Heart left ventricle (tissue), 16 donors: ENCODE measurements at regions not wholly inside any gene's neighbourhood (a gene's known extent, or its start where the extent isn't known, plus 50 kb on each side); places are given as distances from the start of the nearest gene placed in this dataset.

Experiments used
- ATAC-seq, 4 donors: fragments of 200-7000 bp; cut with Tn5 transposase; one replicate each; pipeline ENCODE4 v1.9.1; 2020 to 2022; ENCODE audit warnings: moderate library complexity in 4 of 4, mild to moderate bottlenecking in 3 of 4, moderate number of reproducible peaks in 1 of 4
- DNase-seq, 5 donors: peaks; one replicate each; pipeline ENCODE4 v3.0.0-alpha.2; 2020
- H3K27ac ChIP-seq, 12 donors: fragments of 200-600 bp; sonication (generic) in 4 of 12; one replicate each; pipeline versions ENCODE4 v1.5.0 to v1.8.0; 2016 to 2022; ENCODE audit warnings: mild to moderate bottlenecking in 2 of 12
- H3K27me3 ChIP-seq, 9 donors: fragments of 200-600 bp; sonication (generic) in 2 of 9; one replicate each; pipeline versions ENCODE4 v1.5.1 to v1.8.0; 2016 to 2022; ENCODE audit warnings: mild to moderate bottlenecking in 3 of 9
- H3K36me3 ChIP-seq, 9 donors: fragments of 200-600 bp; sonication (generic) in 2 of 9; one replicate each; pipeline versions ENCODE4 v1.5.0 to v1.8.0; 2018 to 2022; ENCODE audit warnings: mild to moderate bottlenecking in 2 of 9
- H3K4me1 ChIP-seq, 12 donors: fragments of 200-600 bp; sonication (generic) in 4 of 12; one replicate each; pipeline versions ENCODE4 v1.5.0 to v1.8.0; 2016 to 2022; ENCODE audit warnings: mild to moderate bottlenecking in 3 of 12
- H3K4me3 ChIP-seq, 12 donors: fragments of 200-600 bp; sonication (generic) in 4 of 12; one replicate each; pipeline versions ENCODE4 v1.5.0 to v1.8.0; 2017 to 2022; ENCODE audit warnings: mild to moderate bottlenecking in 9 of 12, moderate library complexity in 4 of 12
- H3K9me3 ChIP-seq, 12 donors: fragments of 200-600 bp; sonication (generic) in 4 of 12; one replicate each; pipeline versions ENCODE4 v1.5.0 to v1.8.0; 2016 to 2022; ENCODE audit warnings: mild to moderate bottlenecking in 1 of 12
- POLR2A ChIP-seq, 2 donors: fragments of 450-650 bp; IDR thresholded peaks; one replicate each; pipeline ENCODE4 v1.6.1; 2017; ENCODE audit warnings: antibody characterized with exemption in 2 of 2, mild to moderate bottlenecking in 2 of 2, moderate library complexity in 2 of 2
- WGBS, 4 donors: extraction: QIAGEN DNeasy Blood & Tissue Kit in 2 of 4; methylation state at CpG; one replicate each; pipeline versions ENCODE4 v1.1.5 to v1.1.7; 2013 to 2018; 5-methylcytosine and 5-hydroxymethylcytosine counted together
- intact Hi-C, 10 donors: fragments of 100-400 bp; cut with DNase I; formaldehyde crosslinking; loops; one replicate each; pipeline versions ENCODE4 v1.11.1 to v1.14.2; 2022
- TF ChIP-seq, protein P1 (sequence below), 12 donors: fragments of 200-600 bp; sonication (generic) in 4 of 12; IDR thresholded peaks; one replicate each; pipeline versions ENCODE4 v1.5.0 to v1.8.0; 2018 to 2022; ENCODE audit warnings: antibody characterized with exemption in 12 of 12, mild to moderate bottlenecking in 5 of 12
- donor health status: ischemic (EF 13 %, LVEDD 7.1; RV severe dilation, severe dysfunction).
- donor health status: healthy with polysubstance abuse.
- donor health status: DM: no; HTN: yes; CAD: no.
- donor health status: DM: no; HTN: no; CAD: no.
- donor health status: ischemic (EF 25% LVEDD 6.9; RV normal size, moderate dysfunction).
- donor health status: ischemic (EF 25% LVEDD 5.7; RV mildly dilated, moderate dysfunction).
- donor health status: healthy.
- donor health status: DM: yes; HTN: yes; CAD: no.
- donor health status: ischemic (EF 35%, LVEDD 5.7; RV mildly dilated, moderate dysfunction).
- donor health status: nonischemic (EF 11% LVEDD 7.7; RV severe dilation, severe dysfunction).
- donor health status: DM: yes; HTN: yes; CAD: no.
- donor health status: PGD.
- donor health status: ischemic (EF 29% LVEDD 5.4; RV normal size, mild dysfunction).
- donor health status: nonischemic (EF 23%, LVEDD 6.1; RV moderate dilation, normal function).

- H3K27me3 ChIP-seq = no peaks in the 10 kb centered on the region
- H3K4me1 ChIP-seq = no peaks in the 10 kb centered on the region
- peaks cover 0 to 3% (median 0%) of the 10 kb centered on the region in 12 donors for H3K9me3 ChIP-seq
- no peaks in the 10 kb centered on the region for H3K36me3 ChIP-seq
- intact Hi-C loops = no loop called here
- DNase-seq = no peak
- TF ChIP-seq, protein P1, sequence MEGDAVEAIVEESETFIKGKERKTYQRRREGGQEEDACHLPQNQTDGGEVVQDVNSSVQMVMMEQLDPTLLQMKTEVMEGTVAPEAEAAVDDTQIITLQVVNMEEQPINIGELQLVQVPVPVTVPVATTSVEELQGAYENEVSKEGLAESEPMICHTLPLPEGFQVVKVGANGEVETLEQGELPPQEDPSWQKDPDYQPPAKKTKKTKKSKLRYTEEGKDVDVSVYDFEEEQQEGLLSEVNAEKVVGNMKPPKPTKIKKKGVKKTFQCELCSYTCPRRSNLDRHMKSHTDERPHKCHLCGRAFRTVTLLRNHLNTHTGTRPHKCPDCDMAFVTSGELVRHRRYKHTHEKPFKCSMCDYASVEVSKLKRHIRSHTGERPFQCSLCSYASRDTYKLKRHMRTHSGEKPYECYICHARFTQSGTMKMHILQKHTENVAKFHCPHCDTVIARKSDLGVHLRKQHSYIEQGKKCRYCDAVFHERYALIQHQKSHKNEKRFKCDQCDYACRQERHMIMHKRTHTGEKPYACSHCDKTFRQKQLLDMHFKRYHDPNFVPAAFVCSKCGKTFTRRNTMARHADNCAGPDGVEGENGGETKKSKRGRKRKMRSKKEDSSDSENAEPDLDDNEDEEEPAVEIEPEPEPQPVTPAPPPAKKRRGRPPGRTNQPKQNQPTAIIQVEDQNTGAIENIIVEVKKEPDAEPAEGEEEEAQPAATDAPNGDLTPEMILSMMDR (IDR thresholded peaks at IDR 0.05) = no peak
- TF ChIP-seq POLR2A (IDR thresholded peaks at IDR 0.05) = no peak
- 81 to 90% (median 85%) methylated on average over 3 of the region's 3 CpGs for WGBS, 4 donors
- no peak for ATAC-seq
- H3K27ac ChIP-seq = no peak overlapping the region
- no peak overlapping the region for H3K4me3 ChIP-seq
Measured at GRCh38 chr5:59956130-59956783, 62.7 kb upstream of the PDE4D start.

GRCh38 chr5:59955241-59955640, 61.7 kb upstream of the PDE4D start:
- no peaks in the 10 kb centered on the region for H3K27me3 ChIP-seq
- H3K4me3 ChIP-seq = no peak overlapping the region
- ATAC-seq (no peak), DNase-seq (no peak)
- intact Hi-C loops = no loop called here
- TF ChIP-seq, protein P1 (IDR thresholded peaks at IDR 0.05) = no peak
- no peak for TF ChIP-seq POLR2A (IDR thresholded peaks at IDR 0.05)
- no peak overlapping the region for H3K27ac ChIP-seq
- H3K4me1 ChIP-seq = no peaks in the 10 kb centered on the region
- peaks cover 0 to 3% (median 0%) of the 10 kb centered on the region in 12 donors for H3K9me3 ChIP-seq
- WGBS, 4 donors = 71 to 85% (median 81%) methylated on average over 2 of the region's 2 CpGs
- no peaks in the 10 kb centered on the region for H3K36me3 ChIP-seq

DNA sequence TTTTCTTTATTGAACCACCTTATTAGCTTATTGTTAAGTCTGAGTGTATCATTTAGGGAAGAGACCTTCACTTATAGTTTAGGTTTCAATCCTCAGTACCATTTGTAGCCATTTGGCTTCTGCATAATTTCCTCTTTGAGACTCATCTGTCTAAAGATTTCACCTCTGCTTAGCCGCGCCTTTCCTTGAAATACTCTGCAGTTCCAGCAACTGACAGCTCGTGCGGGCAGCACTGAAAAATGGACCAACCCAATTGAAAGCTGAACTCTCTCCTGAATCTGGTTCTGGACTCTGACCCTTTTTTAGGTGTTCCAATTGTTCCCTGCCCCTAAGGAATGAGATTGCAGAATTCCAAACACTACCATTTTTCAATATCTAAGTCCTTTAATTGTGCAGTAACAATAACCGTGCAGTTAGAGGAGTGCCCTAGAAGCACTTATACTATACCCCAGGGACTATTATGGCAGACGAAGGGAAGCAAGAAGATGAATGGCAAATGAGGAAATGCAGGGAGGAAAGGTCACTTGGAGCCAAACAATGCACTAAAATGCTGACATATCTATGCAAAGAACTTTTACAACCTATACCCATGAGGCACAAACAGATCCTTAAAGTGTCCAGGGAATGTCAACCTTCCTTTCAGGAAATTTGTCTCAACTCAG, 50.1 kb upstream of the PDE4D start:
- no peak overlapping the region for H3K27ac ChIP-seq
- no peak for ATAC-seq
- WGBS, 4 donors = 61 to 76% (median 71%) methylated on average over 6 of the region's 6 CpGs
- H3K9me3 ChIP-seq = no peaks in the 10 kb centered on the region
- no peak overlapping the region for H3K4me3 ChIP-seq
- H3K36me3 ChIP-seq = no peaks in the 10 kb centered on the region
- no peak for DNase-seq
- H3K4me1 ChIP-seq = no peaks in the 10 kb centered on the region
- H3K27me3 ChIP-seq = peaks cover 0 to 5% (median 0%) of the 10 kb centered on the region in 9 donors
- intact Hi-C loops = no loop called here
- TF ChIP-seq, protein P1 (IDR thresholded peaks at IDR 0.05) = no peak
- no peak for TF ChIP-seq POLR2A (IDR thresholded peaks at IDR 0.05)
